Activated CD8-positive, alpha-beta T cell treated with anti-CD3 and anti-CD28 coated beads, Interleukin-2, amount 10 ng/mL, durations not matched to agents 7 days and 5 days (primary cell): ENCODE measurements at regions not wholly inside any gene's neighbourhood (a gene's known extent, or its start where the extent isn't known, plus 50 kb on each side); places are given as distances from the start of the nearest gene placed in this dataset.
A peak's percentile ranks its signal among the peaks of the same experiment; 100 is the strongest.

Experiments
- ATAC-seq: fragments of 150-1000 bp; cut with Tn5 transposase; one replicate; pipeline ENCODE4 v1.10.0; 2021; ENCODE audit warnings: moderate library complexity
- CTCF ChIA-PET: fragments of 350-600 bp; sonication (Branson Sonifier 250); formaldehyde crosslinking; loops from one replicate; lab custom pipeline; 2021; ENCODE audit warnings: antibody characterized with exemption; lab: Charles Lee
- POLR2A ChIA-PET: fragments of 350-600 bp; sonication (Branson Sonifier 250); formaldehyde crosslinking; loops from one replicate; lab custom pipeline; 2021; ENCODE audit warnings: antibody characterized with exemption; lab: Charles Lee
- DNase-seq: peaks from one replicate; pipeline ENCODE4 v3.0.0-alpha.2; 2020
- H3K27ac Mint-ChIP-seq: one replicate; pipeline ENCODE4 v1.8.0; 2021; ENCODE audit warnings: mild to moderate bottlenecking, mixed read lengths
- H3K27me3 Mint-ChIP-seq: one replicate; pipeline ENCODE4 v1.8.0; 2021; ENCODE audit warnings: low read depth, mixed read lengths
- H3K36me3 Mint-ChIP-seq: one replicate; pipeline ENCODE4 v1.8.0; 2021; ENCODE audit warnings: low read depth, mixed read lengths
- H3K4me1 Mint-ChIP-seq: one replicate; pipeline ENCODE4 v1.8.0; 2021; ENCODE audit warnings: low read depth, mixed read lengths
- H3K4me3 Mint-ChIP-seq: one replicate; pipeline ENCODE4 v1.8.0; 2021; ENCODE audit warnings: mild to moderate bottlenecking, mixed read lengths
- H3K9me3 Mint-ChIP-seq: one replicate; pipeline ENCODE4 v1.8.0; 2022; ENCODE audit warnings: mixed read lengths; ENCODE audit not compliant: insufficient read depth

GRCh38 chr13:38415233-38415632 is 65.6 kb downstream of the UFM1 start:
- peak; percentile 41 for DNase-seq
- ChIA-PET POLR2A (no interaction called here), CTCF (no interaction called here)
- Mint-ChIP-seq H3K4me1 (peaks cover 6% of the 10 kb centered on the region), H3K4me3 (no peak overlapping the region), H3K9me3 (no peaks in the 10 kb centered on the region), H3K27ac (no peak overlapping the region), H3K27me3 (no peaks in the 10 kb centered on the region), H3K36me3 (no peaks in the 10 kb centered on the region)
- ATAC-seq = peak; percentile 82

GRCh38 chr13:38417241-38417640 is 67.6 kb downstream of the UFM1 start:
- no peak for DNase-seq
- no peaks in the 10 kb centered on the region for H3K36me3 Mint-ChIP-seq
- no peaks in the 10 kb centered on the region for H3K9me3 Mint-ChIP-seq
- ChIA-PET CTCF (no interaction called here), POLR2A (no interaction called here)
- no peak overlapping the region for H3K27ac Mint-ChIP-seq
- no peaks in the 10 kb centered on the region for H3K27me3 Mint-ChIP-seq
- H3K4me1 Mint-ChIP-seq = peaks cover 6% of the 10 kb centered on the region
- no peak for ATAC-seq
- no peak overlapping the region for H3K4me3 Mint-ChIP-seq

GRCh38 chr13:38417727-38418126 is 68.1 kb downstream of the UFM1 start:
- H3K4me3 Mint-ChIP-seq = no peak overlapping the region
- no peaks in the 10 kb centered on the region for H3K27me3 Mint-ChIP-seq
- ChIA-PET POLR2A (no interaction called here), CTCF (no interaction called here)
- H3K9me3 Mint-ChIP-seq = no peaks in the 10 kb centered on the region
- DNase-seq (no peak), ATAC-seq (peak; percentile 51)
- H3K27ac Mint-ChIP-seq = no peak overlapping the region
- H3K36me3 Mint-ChIP-seq = no peaks in the 10 kb centered on the region
- H3K4me1 Mint-ChIP-seq = peaks cover 6% of the 10 kb centered on the region

- DNase-seq (no peak), ATAC-seq (no peak)
- POLR2A ChIA-PET = no interaction called here
- Mint-ChIP-seq H3K4me3 (no peak overlapping the region), H3K4me1 (peaks cover 6% of the 10 kb centered on the region), H3K36me3 (no peaks in the 10 kb centered on the region), H3K9me3 (no peaks in the 10 kb centered on the region), H3K27ac (no peak overlapping the region), H3K27me3 (no peaks in the 10 kb centered on the region)
- CTCF ChIA-PET = no interaction called here
Observed at GRCh38 chr13:38418286-38418685, 68.6 kb downstream of the UFM1 start.

- Mint-ChIP-seq H3K27ac (no peak overlapping the region), H3K36me3 (no peaks in the 10 kb centered on the region), H3K27me3 (no peaks in the 10 kb centered on the region), H3K4me1 (peaks cover 6% of the 10 kb centered on the region), H3K9me3 (no peaks in the 10 kb centered on the region), H3K4me3 (no peak overlapping the region)
- ChIA-PET CTCF (no interaction called here), POLR2A (no interaction called here)
- no peak for ATAC-seq
- no peak for DNase-seq
Observed at GRCh38 chr13:38419312-38419873, 69.7 kb downstream of the UFM1 start.

GRCh38 chr13:38421590-38422560 is 72.2 kb downstream of the UFM1 start:
- Mint-ChIP-seq H3K4me3 (no peak overlapping the region), H3K9me3 (no peaks in the 10 kb centered on the region), H3K27ac (no peak overlapping the region), H3K4me1 (no peaks in the 10 kb centered on the region), H3K27me3 (no peaks in the 10 kb centered on the region), H3K36me3 (no peaks in the 10 kb centered on the region)
- DNase-seq (no peak), ATAC-seq (no peak)
- POLR2A ChIA-PET = no interaction called here
- CTCF ChIA-PET = no interaction called here

- no peaks in the 10 kb centered on the region for H3K36me3 Mint-ChIP-seq
- H3K4me3 Mint-ChIP-seq = no peak overlapping the region
Observed at GRCh38 chr13:38429916-38430315, 80.3 kb downstream of the UFM1 start.

GRCh38 chr13:38430796-38431195 is 81.1 kb downstream of the UFM1 start:
- DNase-seq = no peak
- Mint-ChIP-seq H3K27ac (no peak overlapping the region), H3K27me3 (no peaks in the 10 kb centered on the region), H3K4me1 (no peaks in the 10 kb centered on the region), H3K4me3 (no peak overlapping the region), H3K9me3 (no peaks in the 10 kb centered on the region), H3K36me3 (no peaks in the 10 kb centered on the region)
- POLR2A ChIA-PET = no interaction called here
- ATAC-seq = no peak
- CTCF ChIA-PET = no interaction called here

More at GRCh38 chr13:38429916-38430315, 80.3 kb downstream of the UFM1 start:
- ChIA-PET POLR2A (no interaction called here), CTCF (no interaction called here)
- DNase-seq (no peak), ATAC-seq (no peak)
- Mint-ChIP-seq H3K27me3 (no peaks in the 10 kb centered on the region), H3K27ac (no peak overlapping the region), H3K4me1 (no peaks in the 10 kb centered on the region), H3K9me3 (no peaks in the 10 kb centered on the region)

GRCh38 chr13:38440666-38441065 is 91.0 kb downstream of the UFM1 start:
- Mint-ChIP-seq H3K27ac (no peak overlapping the region), H3K27me3 (no peaks in the 10 kb centered on the region), H3K4me1 (no peaks in the 10 kb centered on the region), H3K36me3 (no peaks in the 10 kb centered on the region), H3K4me3 (no peak overlapping the region), H3K9me3 (no peaks in the 10 kb centered on the region)
- ATAC-seq (no peak), DNase-seq (no peak)
- POLR2A ChIA-PET = no interaction called here
- CTCF ChIA-PET = no interaction called here

- H3K4me3 Mint-ChIP-seq = no peak overlapping the region
- DNase-seq (no peak), ATAC-seq (no peak)
- no peaks in the 10 kb centered on the region for H3K36me3 Mint-ChIP-seq
- POLR2A ChIA-PET = no interaction called here
- no peaks in the 10 kb centered on the region for H3K27me3 Mint-ChIP-seq
- H3K4me1 Mint-ChIP-seq = no peaks in the 10 kb centered on the region
- H3K27ac Mint-ChIP-seq = no peak overlapping the region
- H3K9me3 Mint-ChIP-seq = no peaks in the 10 kb centered on the region
- CTCF ChIA-PET = no interaction called here
Observed at GRCh38 chr13:38444904-38445303, 95.3 kb downstream of the UFM1 start.

- CTCF ChIA-PET = no interaction called here
- no peaks in the 10 kb centered on the region for H3K27me3 Mint-ChIP-seq
- H3K27ac Mint-ChIP-seq = no peak overlapping the region
- no peaks in the 10 kb centered on the region for H3K36me3 Mint-ChIP-seq
- DNase-seq (no peak), ATAC-seq (no peak)
- no peaks in the 10 kb centered on the region for H3K4me1 Mint-ChIP-seq
- POLR2A ChIA-PET = no interaction called here
- H3K4me3 Mint-ChIP-seq = no peak overlapping the region
- no peaks in the 10 kb centered on the region for H3K9me3 Mint-ChIP-seq
Observed at GRCh38 chr13:38452656-38453055, 103.0 kb downstream of the UFM1 start.

- no peaks in the 10 kb centered on the region for H3K27me3 Mint-ChIP-seq
- H3K27ac Mint-ChIP-seq = no peak overlapping the region
- H3K4me1 Mint-ChIP-seq = no peaks in the 10 kb centered on the region
- H3K9me3 Mint-ChIP-seq = peaks cover 5% of the 10 kb centered on the region
- ChIA-PET CTCF (no interaction called here), POLR2A (no interaction called here)
- ATAC-seq (no peak), DNase-seq (no peak)
- H3K4me3 Mint-ChIP-seq = no peak overlapping the region
- H3K36me3 Mint-ChIP-seq = no peaks in the 10 kb centered on the region
Observed at GRCh38 chr13:38462605-38463004, 113.0 kb downstream of the UFM1 start.
